GM21381 (cell line): ENCODE measurements at regions not wholly inside any gene's neighbourhood (a gene's known extent, or its start where the extent isn't known, plus 50 kb on each side); places are given as distances from the start of the nearest gene placed in this dataset.

Source experiments
- ATAC-seq: cut with Tn5 transposase; IDR thresholded peaks from one replicate; pipeline ENCODE4 v1.9.1; 2021; ENCODE audit warnings: mild to moderate bottlenecking, moderate library complexity; ENCODE audit not compliant: unreplicated experiment

GRCh38 chr6:54440549-54440948, 132.3 kb downstream of the TINAG start:
- ATAC-seq: no peak

- ATAC-seq: no peak
These were observed 132.8 kb downstream of the TINAG start for GRCh38 chr6:54441020-54441419.

- no peak for ATAC-seq
These were observed 133.5 kb downstream of the TINAG start for GRCh38 chr6:54441687-54442248.

- ATAC-seq: no peak
These were observed 137.0 kb downstream of the TINAG start for GRCh38 chr6:54445207-54445606.

- no peak for ATAC-seq
These were observed 140.4 kb downstream of the TINAG start for GRCh38 chr6:54448617-54449016.

- ATAC-seq: no peak
These were observed 143.3 kb downstream of the TINAG start for GRCh38 chr6:54451516-54451915.

- no peak for ATAC-seq
These were observed 155.2 kb downstream of the TINAG start for GRCh38 chr6:54463354-54464024.

- no peak for ATAC-seq
These were observed 157.5 kb downstream of the TINAG start for GRCh38 chr6:54465649-54466300.

GRCh38 chr6:54467384-54467783, 159.1 kb downstream of the TINAG start:
- ATAC-seq: no peak

GRCh38 chr6:54473328-54473727, 165.1 kb downstream of the TINAG start:
- no peak for ATAC-seq

- no peak for ATAC-seq
These were observed 166.7 kb downstream of the TINAG start for GRCh38 chr6:54474898-54475297.

GRCh38 chr6:54481091-54481490, 172.8 kb downstream of the TINAG start:
- ATAC-seq: no peak

GRCh38 chr6:54491431-54491830, 183.2 kb downstream of the TINAG start:
- ATAC-seq: no peak

GRCh38 chr6:54493138-54493537, 184.9 kb downstream of the TINAG start:
- ATAC-seq: no peak

- ATAC-seq: no peak
These were observed 194.9 kb downstream of the TINAG start for GRCh38 chr6:54503144-54503543.

GRCh38 chr6:54515013-54515412, 206.8 kb downstream of the TINAG start:
- no peak for ATAC-seq

- ATAC-seq: no peak
These were observed 207.5 kb downstream of the TINAG start for GRCh38 chr6:54515713-54516112.

GRCh38 chr6:54516321-54516720, 208.1 kb downstream of the TINAG start:
- no peak for ATAC-seq

GRCh38 chr6:54519161-54519560, 210.9 kb downstream of the TINAG start:
- no peak for ATAC-seq

- no peak for ATAC-seq
These were observed 217.5 kb downstream of the TINAG start for GRCh38 chr6:54525731-54526130.

GRCh38 chr6:54533567-54533966, 225.3 kb downstream of the TINAG start:
- no peak for ATAC-seq

- ATAC-seq: no peak
These were observed 227.3 kb downstream of the TINAG start for GRCh38 chr6:54535568-54535967.
